ENCODE measurements at regions not wholly inside any gene's neighbourhood (a gene's known extent, or its start where the extent isn't known, plus 50 kb on each side); places are given as distances from the start of the nearest gene placed in this dataset.

DNA sequence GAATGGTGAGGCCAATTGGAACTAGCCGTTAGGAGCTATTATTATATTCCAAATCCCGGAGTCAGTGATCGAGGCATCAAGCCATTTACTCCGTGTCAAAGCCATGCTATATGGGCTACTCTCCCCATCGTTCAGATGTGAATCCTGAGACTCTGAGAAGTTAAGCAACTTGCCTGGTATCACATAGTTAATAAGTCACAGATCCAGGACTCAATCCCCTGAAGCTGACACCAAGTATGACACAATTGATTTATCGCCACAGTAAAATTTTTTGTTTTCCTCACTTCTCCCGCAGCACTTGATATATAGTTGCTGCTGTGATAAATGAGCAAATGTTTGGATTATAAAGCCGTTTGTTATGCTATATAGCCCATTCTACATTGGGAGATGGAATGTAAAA lies 50.8 kb upstream of the TSHZ2 start:
- no peak for ATAC-seq
- DNase-seq, result no peak
- intact Hi-C loops (cut with micrococcal nuclease), result no loop called here

DNA sequence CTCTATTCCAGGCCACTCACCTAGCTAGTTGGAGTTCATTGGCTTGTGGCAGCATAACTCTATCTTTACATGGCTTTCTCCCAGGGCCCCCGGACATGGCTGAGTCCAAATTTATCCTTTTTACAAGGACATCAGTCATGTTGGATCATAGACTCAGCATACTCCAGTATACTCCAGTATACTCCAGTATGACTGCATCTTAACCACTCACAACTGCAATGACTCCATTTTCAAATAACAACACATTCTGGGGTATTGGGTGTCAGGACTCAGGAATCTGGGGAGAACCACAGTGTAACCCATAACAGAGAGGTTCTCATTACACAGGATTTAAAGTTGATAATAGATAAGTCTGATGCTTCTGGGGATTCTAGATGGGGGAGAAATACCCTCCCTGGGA lies 53.8 kb upstream of the TSHZ2 start:
- no peak for ATAC-seq

DNA sequence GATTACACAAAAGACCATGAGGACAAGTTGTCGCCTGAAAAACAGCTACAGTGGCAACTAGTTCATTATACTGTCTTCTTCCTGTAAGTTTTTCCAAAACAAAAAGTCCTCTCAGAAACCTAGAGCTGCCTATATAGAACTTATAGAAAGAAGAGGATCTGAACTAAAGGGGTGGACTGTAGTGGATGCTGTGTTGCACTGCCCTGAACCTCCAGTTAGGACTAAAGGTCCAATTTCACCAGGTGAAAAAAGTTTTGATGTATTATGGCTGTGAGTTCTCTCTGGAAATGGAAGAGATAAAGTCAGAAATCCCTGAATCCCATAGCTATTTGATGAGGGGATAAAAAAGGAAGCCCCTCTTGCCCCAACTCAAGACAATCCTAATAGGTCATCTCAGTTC lies 56.6 kb upstream of the TSHZ2 start:
- no peak for ATAC-seq
- intact Hi-C loops (cut with micrococcal nuclease), result no loop called here
- DNase-seq, result no peak

More for the DNA sequence above, 53.8 kb upstream of the TSHZ2 start:
- intact Hi-C loops (cut with micrococcal nuclease), result no loop called here
- DNase-seq, result no peak

DNA sequence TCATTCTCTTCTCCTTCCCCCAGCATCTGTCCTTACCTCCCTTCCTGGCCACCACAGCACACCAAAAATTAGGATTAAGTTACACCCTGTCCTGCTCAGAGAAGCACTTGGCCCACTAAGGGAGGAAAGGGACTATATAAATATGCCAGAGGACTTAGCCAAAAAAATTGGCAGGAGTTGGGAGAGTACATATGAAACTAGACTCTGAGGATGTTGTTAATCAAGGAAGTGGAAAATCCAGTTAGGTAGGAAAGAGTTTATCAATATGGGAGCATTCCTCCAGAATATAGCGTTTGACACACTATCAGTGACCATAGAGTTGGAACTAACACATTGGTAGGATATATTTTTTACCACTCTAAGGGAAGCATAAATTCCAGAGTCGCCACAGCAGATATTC lies 57.3 kb upstream of the TSHZ2 start:
- DNase-seq, result no peak
- no peak for ATAC-seq
- intact Hi-C loops (cut with micrococcal nuclease), result no loop called here

DNA sequence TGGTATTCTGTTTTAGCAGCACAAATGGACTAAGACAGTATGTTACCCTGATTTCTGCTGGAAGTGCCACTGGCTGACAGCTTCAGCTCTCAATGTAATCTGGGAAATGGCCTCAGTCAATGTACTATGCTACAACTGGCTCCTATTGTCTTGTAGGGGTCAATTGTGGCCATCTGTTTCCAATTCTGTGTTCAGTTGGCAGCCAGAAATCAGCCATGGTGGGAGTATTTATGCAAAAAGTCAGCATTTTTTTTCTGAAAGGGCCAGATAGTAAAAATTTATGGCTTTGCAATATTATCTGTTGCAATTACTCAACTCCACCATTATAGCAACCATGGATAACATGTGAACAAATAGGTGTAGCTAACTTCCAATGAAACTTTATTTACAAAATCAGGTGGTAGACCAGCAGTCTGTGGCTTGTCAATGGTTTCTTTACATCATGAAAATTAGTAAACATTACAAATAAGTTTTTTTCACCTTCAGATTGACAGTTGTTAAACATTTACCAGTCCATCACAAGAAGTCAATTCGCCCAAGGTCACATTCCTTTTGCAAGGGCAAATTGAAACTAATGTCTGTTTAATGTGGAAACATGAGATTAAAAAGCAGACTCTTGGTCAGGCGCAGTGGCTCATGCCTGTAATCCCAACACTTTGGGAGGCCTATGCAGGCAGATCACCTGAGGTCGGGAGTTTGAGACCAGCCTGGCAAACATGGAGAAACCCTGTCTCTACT lies 58.3 kb upstream of the TSHZ2 start:
- ATAC-seq, result no peak

DNA sequence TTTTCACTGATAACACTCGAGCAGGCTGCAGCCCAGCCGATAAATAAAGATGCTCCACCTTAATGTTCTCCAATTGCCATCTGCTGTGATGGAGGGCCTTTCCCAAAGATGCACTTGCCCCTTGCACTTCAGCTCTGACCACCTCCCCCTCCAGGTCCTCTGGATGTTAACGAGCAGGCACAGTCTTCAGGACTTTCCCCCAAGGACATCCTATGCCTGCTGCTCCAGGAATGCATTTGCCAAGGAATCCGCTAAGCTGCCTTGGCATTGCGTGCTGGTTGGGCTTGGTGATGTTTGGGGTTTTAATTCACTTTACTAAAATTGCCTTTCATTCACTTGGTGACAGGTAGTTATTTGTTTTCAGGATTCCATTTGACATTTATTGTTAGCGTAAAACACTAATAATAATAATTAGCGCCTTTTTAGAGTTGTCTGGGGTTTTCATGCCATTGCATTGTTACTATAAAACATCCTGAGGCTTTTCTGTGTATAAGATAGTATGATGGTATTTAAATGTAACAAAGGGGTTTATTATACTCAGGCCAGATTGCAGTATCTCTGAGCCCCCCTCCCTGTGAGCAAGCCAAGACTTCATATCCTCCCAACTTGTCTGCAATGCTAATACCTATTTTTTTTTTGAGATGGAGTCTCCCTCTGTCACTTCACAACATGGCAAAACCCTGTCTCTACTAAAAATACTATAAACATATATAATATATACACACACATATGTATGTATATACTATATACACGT lies 66.7 kb upstream of the TSHZ2 start:
- DNase-seq, result no peak
- no peak for ATAC-seq
- intact Hi-C loops (cut with micrococcal nuclease), result no loop called here

More for the DNA sequence above, 58.3 kb upstream of the TSHZ2 start:
- no peak for DNase-seq
- intact Hi-C loops (cut with micrococcal nuclease), result no loop called here

DNA sequence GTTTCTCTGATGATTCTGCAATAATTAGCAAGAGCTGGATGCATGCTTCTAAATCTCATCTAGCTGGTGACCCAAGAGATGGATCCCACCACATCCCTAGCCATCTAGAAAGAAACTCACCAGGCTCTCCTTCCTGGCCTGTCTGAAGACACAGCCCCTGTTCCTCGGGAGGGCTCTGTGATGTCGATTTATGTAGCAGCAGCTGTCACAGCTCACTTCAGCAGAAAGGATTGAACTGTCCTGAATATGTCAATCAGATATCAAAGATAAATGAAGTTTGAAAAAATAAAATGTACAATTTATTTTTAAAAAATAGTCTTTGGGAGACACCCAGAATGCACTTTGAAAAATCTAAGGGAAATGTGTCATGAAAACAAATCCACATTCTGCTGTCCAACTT lies 67.3 kb upstream of the TSHZ2 start:
- no peak for ATAC-seq
- DNase-seq, result no peak
- intact Hi-C loops (cut with micrococcal nuclease), result no loop called here

DNA sequence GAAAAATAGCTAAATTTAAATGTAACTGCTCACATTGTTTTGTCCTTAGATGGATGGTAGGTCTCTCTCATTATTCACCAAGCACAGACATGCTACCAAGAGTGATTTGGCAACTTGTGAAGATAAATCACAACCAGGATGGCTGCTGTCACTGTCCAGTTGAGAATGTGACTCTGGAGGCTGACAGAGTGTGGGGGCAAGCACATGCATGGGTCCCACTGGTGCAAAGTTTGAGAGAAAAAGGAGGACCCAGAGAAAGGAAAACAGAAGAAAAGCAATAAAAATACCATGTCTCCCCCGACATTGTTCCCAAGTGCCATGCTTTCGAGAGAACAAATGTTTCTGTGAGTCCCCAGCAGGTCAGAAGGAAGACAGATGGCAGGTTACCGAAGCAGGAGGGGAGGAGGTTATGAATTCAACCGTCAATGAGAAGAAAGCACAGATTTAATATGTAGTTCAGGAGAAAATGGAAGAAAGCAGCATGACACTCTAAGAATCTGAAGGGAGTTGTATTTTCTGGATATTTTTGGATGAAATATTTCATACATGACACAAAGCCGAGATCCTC lies 73.0 kb upstream of the TSHZ2 start:
- intact Hi-C loops (cut with micrococcal nuclease), result no loop called here
- DNase-seq (no peak), ATAC-seq (no peak)

DNA sequence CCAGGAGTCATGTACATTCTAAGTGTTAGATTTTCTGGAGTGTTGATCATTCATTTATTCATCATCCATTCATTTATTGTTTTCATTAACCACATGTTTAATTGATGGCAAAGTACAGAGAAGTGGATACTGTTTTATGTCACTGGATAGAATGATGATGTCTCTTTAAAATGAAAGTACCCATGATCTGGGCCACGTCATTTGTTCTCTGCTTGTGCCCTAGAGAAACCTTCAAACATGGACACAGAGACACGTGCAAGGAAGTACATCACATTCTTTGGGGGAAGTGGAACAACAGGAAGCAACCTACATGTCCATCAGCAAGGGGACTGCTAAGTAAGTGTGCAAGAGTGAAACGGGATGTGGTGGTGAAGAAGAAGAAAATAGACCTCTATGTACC lies 75.8 kb upstream of the TSHZ2 start:
- ATAC-seq, result no peak
- intact Hi-C loops (cut with micrococcal nuclease), result no loop called here
- no peak for DNase-seq

DNA sequence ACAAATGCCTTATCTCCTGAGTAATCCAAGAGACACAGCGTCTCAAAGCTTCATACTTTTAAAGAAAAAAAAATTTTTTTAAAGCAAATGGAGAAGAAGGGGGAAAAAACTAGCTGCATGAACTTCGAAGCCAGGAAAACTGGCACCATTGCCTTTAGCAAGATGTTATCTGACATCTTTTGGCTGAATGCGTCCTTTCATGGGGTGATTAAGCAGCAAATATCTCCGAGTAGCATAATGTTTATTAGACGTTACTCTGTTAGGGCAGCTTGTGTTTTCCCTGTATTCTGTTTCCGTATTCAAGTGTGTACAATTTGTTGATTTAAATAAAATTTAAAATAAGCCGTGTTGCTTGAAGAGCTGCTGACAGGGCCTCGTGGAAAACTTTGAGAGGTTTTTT lies 76.5 kb upstream of the TSHZ2 start:
- ATAC-seq (no peak), DNase-seq (no peak)
- intact Hi-C loops (cut with micrococcal nuclease), result no loop called here

DNA sequence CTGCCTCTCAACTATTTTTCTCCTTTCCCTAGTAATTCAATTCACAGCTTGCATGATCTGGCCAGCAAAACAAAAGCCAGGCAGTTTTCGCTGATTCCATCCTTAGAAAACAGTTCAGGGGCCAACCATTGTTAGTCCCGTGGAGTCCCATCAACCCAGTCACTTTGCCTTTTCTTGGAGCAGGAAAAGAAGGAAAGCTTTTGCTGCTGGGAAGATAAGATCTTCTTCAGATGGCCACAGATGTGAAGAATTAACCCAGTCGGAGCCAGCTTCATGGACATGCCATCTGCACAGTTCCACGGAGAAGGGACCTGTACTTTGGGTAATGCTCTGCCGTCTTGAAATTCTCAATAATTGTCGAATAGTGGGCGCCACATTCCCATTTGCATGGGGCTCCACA lies 76.9 kb upstream of the TSHZ2 start:
- DNase-seq (no peak), ATAC-seq (no peak)
- intact Hi-C loops (cut with micrococcal nuclease), result no loop called here

DNA sequence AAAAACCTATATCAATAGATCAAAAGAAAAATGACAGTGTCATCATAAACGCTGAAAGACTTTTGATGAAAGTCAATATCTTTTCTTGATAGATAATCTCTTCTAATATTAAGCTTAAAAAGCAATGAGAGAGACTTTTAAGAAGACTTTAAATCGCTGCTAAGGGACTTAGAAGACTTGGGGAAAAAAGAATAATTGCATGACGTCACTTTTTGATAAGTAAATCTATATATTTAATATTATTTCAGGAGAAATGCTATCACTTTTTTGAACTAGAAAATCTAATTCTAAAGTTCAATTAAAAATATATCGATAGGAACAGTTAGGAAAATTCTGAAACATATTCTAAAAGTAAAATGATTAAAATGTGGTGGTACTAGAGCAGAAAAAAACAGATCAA lies 78.7 kb upstream of the TSHZ2 start:
- DNase-seq (no peak), ATAC-seq (no peak)
- intact Hi-C loops (cut with micrococcal nuclease), result no loop called here

DNA sequence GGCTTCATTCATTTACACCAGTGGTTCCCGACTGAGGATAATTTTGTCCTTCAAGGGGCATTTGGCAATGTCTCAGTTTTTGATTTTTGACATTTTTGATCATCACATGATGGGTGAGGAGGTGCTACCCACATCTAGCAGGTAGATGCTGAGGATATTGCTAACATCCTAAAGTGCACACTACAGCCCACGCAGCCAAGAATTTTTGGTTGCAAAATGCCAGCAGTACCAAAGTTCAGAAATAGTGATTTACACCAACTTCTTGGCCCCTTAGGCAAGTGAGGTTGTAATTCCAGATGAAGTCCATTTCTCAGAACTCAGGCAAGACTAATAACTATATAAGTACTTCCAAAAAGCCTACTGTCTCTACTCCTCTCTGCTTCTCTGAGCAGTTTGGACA lies 80.1 kb upstream of the TSHZ2 start:
- no peak for ATAC-seq
- intact Hi-C loops (cut with micrococcal nuclease), result no loop called here
- no peak for DNase-seq

DNA sequence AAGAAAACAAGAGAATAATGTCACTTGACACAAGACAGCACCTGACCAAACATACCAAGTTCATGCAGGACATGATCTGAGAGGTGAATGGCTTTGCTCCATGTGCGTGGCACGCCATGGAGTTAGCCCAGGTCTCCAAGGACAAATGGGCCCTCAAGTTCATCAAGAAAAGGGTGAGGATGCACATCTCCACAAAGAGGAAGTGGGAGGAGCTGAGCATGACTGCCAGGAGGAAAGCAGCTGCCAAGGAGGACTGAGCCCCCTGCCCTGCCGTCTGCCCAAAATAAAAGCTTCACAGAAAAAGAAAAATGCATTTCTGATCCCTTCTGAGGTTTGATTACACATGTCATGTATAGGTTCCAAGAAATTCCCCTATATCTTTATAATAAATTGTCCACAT lies 82.0 kb upstream of the TSHZ2 start:
- intact Hi-C loops (cut with micrococcal nuclease), result no loop called here
- ATAC-seq, result no peak

DNA sequence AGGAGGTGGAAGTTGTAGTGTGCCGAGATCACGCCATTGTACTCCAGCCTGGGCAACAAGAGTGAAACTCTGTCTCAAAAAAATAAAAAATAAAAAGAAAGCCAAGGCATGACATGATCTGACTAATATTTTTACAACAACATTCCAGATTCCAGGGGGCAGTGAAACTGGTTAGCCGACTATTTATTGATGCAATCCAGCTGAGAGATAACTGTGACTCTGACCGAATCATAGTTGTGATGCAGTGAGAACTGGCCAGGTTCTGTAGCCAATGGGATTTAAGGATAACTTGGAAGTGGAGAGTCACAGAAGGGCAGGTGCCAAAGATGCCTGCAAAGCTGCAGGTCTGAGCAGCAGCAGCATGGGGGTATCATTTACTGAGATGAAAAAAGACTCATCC lies 82.9 kb upstream of the TSHZ2 start:
- intact Hi-C loops (cut with micrococcal nuclease), result no loop called here
- ATAC-seq (no peak), DNase-seq (no peak)

More for the DNA sequence above, 82.0 kb upstream of the TSHZ2 start:
- DNase-seq, result no peak

DNA sequence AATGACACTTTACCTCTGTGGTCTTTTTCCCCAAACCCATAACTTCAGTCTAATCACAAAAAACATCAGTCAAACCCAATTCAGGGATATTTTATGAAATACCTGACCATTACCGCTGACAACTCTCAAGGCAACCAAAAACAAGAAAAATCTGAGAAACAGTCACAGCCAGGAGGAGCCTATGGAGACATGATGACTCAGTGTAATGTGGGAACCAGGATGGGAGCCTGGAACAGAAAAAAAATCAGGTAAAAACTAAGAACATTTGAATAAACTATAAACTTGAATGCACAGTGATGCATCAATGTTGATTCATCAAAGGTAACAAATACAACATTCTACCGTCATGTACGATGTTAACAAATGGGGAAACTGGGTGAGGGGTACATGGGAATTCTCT lies 84.1 kb upstream of the TSHZ2 start:
- ATAC-seq (no peak), DNase-seq (no peak)
- intact Hi-C loops (cut with micrococcal nuclease), result no loop called here

DNA sequence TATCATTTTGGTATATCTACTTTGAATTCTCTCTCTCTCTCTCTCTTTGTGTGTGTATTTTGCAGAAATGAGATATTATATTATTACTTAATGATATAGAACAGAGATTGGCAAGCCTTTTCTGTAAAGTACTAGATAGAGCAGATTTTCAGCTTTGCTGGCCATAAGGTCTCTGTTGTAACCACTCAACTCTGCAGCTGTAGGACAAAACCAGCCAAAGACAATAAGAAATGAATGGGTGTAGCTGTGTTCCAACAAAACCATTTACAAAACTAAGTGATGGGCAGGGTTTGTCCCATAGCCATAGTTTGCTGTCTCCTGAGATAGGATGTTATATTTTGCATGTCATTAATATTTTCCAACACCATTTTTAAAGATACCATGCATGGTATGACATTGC lies 91.2 kb upstream of the TSHZ2 start:
- no peak for DNase-seq
- intact Hi-C loops (cut with micrococcal nuclease), result no loop called here
- ATAC-seq, result no peak

DNA sequence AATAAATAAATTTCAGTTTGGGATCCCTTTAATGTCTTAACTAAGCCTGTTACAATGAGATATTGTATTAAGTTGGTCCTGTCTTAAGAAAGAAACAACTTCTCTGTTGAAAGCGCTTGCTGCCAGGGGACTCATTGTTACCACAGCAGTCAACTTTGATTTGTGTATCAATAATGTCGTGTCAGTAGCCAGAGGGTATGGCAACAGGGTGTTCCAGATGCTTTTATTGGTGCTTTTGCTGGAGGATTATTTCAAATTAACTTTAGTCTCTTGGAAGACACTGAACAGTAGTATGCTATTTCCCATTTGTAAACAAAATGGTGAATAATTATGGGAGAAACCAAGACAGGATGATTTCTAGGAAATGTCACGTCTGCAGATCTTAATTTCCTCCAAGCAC lies 91.9 kb upstream of the TSHZ2 start:
- ATAC-seq (no peak), DNase-seq (no peak)
- intact Hi-C loops (cut with micrococcal nuclease), result no loop called here

DNA sequence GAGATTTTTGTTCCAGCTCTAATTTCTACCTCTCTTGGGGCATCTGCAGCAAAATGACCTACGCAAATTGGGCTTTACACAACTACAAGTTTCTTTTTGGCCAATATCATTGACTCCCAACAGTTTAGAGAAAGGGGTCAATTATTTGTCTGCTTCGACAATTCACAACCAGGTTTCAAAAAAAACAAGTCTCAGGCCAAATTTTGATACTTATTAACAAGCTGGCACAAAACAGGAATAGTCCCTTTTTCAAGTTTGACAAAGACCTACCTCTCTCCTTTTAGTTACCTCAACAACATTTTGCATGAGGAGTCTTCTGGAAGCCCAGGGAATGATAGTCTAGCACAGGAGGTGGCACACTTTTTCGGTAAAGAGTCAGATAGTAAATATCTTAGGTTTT lies 97.9 kb upstream of the TSHZ2 start:
- intact Hi-C loops (cut with micrococcal nuclease), result no loop called here
- ATAC-seq (no peak), DNase-seq (no peak)

DNA sequence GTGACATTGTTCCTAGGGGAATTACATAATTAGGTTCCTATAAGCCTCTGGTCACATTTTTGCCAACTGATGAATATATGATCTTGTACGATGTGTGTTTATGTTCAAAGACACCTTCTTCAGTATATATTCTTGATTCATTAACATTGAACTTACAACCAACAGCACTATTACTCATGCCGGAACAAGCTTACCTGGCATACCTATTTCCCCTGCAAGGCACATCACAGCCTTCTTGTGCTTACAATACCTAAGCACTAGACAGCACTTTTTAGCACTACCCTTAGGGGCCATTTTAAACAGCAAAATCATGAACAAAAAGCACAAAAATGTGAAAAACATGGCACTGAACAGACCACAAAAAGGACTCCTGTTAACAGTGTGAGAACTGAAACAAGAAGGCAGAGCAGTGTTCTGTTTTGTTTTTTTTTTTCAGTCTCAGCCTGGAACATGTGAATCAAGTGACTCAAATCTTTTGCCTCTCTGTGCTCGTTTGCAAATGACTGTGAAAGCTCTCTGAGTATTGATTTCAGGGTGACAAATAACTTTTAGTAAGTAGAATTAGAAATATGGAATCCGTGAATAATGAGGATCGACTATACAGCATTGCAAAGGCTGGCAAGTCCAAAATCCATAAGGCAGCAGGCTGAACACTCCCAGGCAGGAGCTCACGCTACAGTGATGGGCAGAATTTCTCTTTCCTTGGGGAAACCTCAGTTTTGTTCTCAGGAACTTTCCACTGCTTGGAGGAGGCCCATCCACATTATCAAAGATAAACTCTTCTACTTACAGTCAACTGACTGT lies 102.3 kb upstream of the TSHZ2 start:
- ATAC-seq, result no peak
- intact Hi-C loops (cut with micrococcal nuclease), result no loop called here
- no peak for DNase-seq
